ENCODE measurements at regions not wholly inside any gene's neighbourhood (a gene's known extent, or its start where the extent isn't known, plus 50 kb on each side); places are given as distances from the start of the nearest gene placed in this dataset.
"Not testable (repeated sequence)": the region's sequence is repeated elsewhere in the genome, so short reads cannot be mapped to it uniquely, and the experiment has no call there.

- in situ Hi-C loops (cut with HindIII; ENCODE audit: low pct_unique_long_range_greater_than_20kb, low sequenced_read_pairs), result no loop called here
- DNase-seq (ENCODE audit: low read depth, low spot score), result no peak
Measured at GRCh38 chr5:57055731-57056130, 103.8 kb upstream of the MIER3 start.

- DNase-seq (ENCODE audit: low read depth, low spot score), result no peak
- in situ Hi-C loops (cut with HindIII; ENCODE audit: low pct_unique_long_range_greater_than_20kb, low sequenced_read_pairs), result no loop called here
Measured at GRCh38 chr5:57063773-57064172, 110.1 kb upstream of the GPBP1 start.

DNA sequence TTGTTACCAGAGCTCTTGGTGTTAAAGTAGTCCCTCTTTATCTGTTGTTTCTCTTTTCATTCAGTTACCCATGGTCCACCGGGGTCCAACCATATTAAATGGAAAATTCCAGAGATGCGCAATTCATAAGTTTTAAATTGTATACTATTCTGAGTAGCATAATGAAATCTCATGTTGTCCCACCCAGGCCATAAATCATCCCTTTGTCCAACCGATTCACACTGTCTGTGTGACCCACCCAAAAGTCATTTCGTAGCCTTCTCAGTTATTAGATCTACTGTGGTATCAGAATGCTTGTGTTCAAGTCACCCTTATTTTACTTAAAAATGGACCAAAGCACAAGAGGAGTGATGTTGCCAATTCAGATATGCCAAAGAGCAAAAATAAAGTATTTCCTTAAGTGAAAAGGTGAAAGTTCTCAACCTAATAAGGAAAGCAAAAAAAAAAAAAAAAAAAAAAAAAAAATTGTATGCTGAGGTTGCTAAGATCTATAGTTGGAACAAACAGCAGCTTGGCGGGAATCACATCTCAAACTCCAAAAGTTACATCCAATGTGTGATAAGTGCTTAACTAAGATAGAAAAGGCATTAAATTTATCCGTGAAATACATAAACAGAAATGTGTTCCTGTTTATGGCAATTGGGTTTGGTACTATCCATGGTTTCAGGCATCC, 106.8 kb upstream of the GPBP1 start:
- in situ Hi-C loops (cut with HindIII; ENCODE audit: low pct_unique_long_range_greater_than_20kb, low sequenced_read_pairs), result no loop called here

DNA sequence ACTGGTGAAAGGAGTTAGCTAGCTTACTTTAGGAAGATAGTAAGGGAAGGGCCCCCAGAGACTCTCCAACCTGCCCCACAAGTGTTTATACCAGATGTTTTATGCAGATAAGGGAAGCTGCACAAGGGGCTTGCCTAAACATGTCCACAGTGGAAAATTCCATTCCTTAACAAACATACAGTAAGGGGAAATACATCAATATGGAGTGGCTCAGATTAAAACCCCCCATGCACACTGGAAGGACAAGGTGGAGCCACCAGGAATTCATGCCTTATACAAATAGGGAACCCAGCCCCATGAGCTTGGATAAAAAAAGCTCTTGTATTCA, 106.3 kb upstream of the GPBP1 start:
- DNase-seq (ENCODE audit: low read depth, low spot score), result no peak
- in situ Hi-C loops (cut with HindIII; ENCODE audit: low pct_unique_long_range_greater_than_20kb, low sequenced_read_pairs), result no loop called here

More for the DNA sequence above, 106.8 kb upstream of the GPBP1 start:
- no peak for DNase-seq (ENCODE audit: low read depth, low spot score)

DNA sequence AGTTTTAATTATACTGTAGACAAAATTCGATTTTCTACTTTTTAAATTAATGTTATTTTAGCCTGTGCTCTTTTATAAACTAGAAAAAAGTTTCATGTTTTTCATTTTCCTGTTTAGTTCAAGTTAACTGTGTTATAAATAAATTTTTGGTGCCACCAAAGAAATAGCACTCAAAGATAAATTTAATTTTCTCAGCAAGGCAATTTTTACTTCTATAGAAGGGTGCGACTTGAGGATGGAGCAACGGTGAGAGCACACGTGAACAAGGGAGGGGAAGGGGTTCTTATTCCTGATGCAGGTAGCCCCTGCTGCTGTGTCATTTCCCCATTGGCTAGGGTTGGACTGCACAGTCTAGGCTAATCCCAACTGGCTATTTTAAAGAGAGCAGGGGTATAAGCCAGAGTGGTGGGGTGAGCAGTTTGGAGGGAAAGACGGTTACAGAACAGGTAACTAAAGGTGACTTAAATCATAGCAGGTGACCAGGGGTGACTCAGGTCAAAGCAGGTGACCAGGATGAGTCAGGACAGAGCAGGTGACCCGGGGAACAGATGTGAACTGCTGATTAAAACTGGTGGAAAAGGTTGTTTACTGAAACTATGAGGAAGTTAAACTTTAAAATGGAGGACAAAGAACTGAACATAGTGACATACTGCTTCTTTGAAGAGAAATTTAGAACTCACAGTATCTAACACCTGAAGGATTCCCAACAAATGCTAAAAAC, 104.6 kb upstream of the GPBP1 start:
- in situ Hi-C loops (cut with HindIII; ENCODE audit: low pct_unique_long_range_greater_than_20kb, low sequenced_read_pairs), result no loop called here
- DNase-seq (ENCODE audit: low read depth, low spot score), result no peak

GRCh38 chr5:57072218-57072892, 101.5 kb upstream of the GPBP1 start:
- in situ Hi-C loops (cut with HindIII; ENCODE audit: low pct_unique_long_range_greater_than_20kb, low sequenced_read_pairs), result no loop called here
- no peak for DNase-seq (ENCODE audit: low read depth, low spot score)

- in situ Hi-C loops (cut with HindIII; ENCODE audit: low pct_unique_long_range_greater_than_20kb, low sequenced_read_pairs), result no loop called here
- peak; percentile 72 for DNase-seq (ENCODE audit: low read depth, low spot score)
Measured at GRCh38 chr5:57082441-57083067, 91.3 kb upstream of the GPBP1 start.

GRCh38 chr5:57085306-57086081, 88.4 kb upstream of the GPBP1 start:
- in situ Hi-C loops (cut with HindIII; ENCODE audit: low pct_unique_long_range_greater_than_20kb, low sequenced_read_pairs), result no loop called here
- no peak for DNase-seq (ENCODE audit: low read depth, low spot score)

- in situ Hi-C loops (cut with HindIII; ENCODE audit: low pct_unique_long_range_greater_than_20kb, low sequenced_read_pairs); DNase-seq (ENCODE audit: low read depth, low spot score): not testable (repeated sequence)
Measured at GRCh38 chr5:57087947-57088346, 85.9 kb upstream of the GPBP1 start.

DNA sequence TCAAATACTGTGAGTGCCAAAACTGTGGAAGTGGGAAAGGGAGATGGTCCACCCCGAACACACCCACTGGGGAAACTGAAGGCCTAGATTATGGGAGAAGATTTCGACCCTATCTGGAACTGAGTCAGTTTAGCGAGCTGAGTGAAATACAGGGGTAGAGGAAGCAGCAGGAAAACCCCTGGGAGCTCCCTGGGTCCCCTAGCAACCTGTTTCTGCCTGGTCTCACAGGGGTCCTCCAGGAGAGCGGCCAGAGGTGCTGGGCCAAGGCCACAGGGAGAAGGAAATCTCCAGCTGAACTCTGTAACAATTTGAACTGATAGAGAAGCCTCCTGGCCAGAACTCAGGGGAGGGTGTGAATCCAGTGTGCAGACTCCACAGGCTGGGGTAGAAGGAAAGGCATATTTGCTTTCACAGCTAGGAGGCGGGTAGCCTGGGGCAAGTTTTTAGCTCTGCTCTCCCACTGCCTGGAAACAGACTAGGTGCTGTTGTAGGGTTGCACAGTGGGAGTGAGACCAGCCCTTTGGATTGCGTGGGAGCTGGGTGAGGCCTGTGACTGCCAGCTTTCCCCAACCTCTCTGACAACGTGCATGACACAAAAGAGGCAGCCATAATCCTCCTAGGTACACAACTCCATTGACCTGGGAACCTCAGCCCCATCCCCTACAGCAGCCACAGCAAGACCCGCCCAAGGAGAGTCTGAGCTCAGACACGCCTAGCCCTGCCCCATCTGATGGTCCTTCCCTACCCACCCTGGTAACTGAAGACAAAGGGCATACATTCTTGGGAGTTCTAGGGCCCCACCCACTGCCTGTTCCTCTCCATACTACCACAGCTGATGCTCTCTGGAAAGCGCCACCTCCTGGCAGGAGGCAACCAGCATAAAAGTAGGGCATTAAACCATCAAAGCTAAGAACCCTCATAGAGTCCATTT, 78.8 kb upstream of the GPBP1 start:
- in situ Hi-C loops (cut with HindIII; ENCODE audit: low pct_unique_long_range_greater_than_20kb, low sequenced_read_pairs), result no loop called here
- peak; percentile 70 for DNase-seq (ENCODE audit: low read depth, low spot score)

GRCh38 chr5:57097526-57097925, 76.3 kb upstream of the GPBP1 start:
- no peak for DNase-seq (ENCODE audit: low read depth, low spot score)
- in situ Hi-C loops (cut with HindIII; ENCODE audit: low pct_unique_long_range_greater_than_20kb, low sequenced_read_pairs), result no loop called here

DNA sequence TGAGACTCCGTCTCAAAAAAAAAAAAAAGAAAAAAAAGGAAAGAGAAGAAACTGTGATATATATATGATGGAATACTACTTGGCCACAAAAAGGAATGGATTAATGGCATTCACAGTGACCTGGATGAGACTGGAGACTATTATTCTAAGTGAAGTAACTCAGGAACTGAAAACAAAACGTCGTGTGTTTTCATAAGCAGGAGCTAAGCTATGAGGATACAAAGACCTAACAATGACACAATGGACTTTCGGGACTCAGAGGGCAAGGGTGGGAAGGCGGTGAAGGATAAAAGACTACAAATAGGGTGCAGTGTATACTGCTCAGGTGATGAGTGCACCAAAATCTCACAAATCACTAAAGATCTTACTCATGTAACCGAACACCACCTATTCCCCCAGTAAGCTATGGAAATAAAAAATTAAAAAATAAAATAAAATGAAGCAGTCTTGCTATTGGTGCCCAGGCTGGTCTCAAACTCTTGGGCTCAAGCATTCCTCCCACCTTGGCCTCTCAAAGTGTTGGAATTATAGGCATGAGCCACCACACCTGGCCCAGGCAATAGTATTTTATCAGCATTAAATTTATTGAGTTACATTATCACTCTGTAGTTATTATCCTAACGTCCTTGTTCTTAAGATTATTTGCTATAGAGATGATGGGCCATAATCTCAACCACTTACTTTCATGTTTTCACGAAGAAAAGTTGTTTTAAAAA, 71.5 kb upstream of the GPBP1 start:
- DNase-seq (ENCODE audit: low read depth, low spot score), result no peak
- in situ Hi-C loops (cut with HindIII; ENCODE audit: low pct_unique_long_range_greater_than_20kb, low sequenced_read_pairs), result no loop called here

DNA sequence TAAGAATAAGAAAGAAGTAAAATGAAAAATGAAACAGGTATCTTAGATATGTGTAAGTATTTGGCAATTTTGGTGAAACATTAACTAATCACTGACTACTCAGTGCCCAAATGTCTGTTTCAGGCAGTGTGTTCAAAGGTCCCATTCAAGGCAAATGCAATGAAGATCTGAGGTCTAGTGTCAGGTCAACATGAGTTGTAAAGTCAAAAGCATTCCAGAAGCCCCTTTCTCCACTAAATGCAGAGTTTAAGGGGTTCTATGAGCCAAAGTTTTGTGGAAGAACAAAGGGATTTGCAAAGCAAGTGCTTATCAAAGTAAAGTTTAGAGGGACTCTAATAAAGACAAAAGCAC, 71.0 kb upstream of the GPBP1 start:
- no peak for DNase-seq (ENCODE audit: low read depth, low spot score)
- in situ Hi-C loops (cut with HindIII; ENCODE audit: low pct_unique_long_range_greater_than_20kb, low sequenced_read_pairs), result no loop called here

- in situ Hi-C loops (cut with HindIII; ENCODE audit: low pct_unique_long_range_greater_than_20kb, low sequenced_read_pairs), result no loop called here
- no peak for DNase-seq (ENCODE audit: low read depth, low spot score)
Measured at GRCh38 chr5:57103317-57103907, 70.4 kb upstream of the GPBP1 start.

DNA sequence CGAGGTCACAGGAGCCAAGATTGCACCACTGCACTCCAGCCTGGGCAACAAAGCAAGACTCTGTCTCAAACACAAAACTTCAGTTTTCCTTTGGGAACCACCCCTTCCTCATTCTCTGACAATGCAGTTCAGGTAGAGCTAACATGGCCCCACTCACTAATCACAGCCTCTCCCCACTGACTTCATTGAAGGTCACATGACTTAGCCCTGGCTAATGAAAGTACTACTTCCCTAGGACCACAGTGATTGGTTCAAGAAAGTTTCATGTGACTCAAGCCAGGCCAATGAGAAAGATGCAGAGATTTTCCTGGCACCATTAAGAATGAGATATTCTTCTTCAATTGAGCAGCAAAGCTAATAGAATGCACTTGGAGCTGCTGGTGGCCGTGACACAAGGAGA, 67.2 kb upstream of the GPBP1 start:
- in situ Hi-C loops (cut with HindIII; ENCODE audit: low pct_unique_long_range_greater_than_20kb, low sequenced_read_pairs), result no loop called here
- no peak for DNase-seq (ENCODE audit: low read depth, low spot score)

- DNase-seq (ENCODE audit: low read depth, low spot score), result no peak
- in situ Hi-C loops (cut with HindIII; ENCODE audit: low pct_unique_long_range_greater_than_20kb, low sequenced_read_pairs), result no loop called here
Measured at GRCh38 chr5:57111993-57112392, 61.9 kb upstream of the GPBP1 start.
